ENCODE measurements at regions not wholly inside any gene's neighbourhood (a gene's known extent, or its start where the extent isn't known, plus 50 kb on each side); places are given as distances from the start of the nearest gene placed in this dataset.

DNA sequence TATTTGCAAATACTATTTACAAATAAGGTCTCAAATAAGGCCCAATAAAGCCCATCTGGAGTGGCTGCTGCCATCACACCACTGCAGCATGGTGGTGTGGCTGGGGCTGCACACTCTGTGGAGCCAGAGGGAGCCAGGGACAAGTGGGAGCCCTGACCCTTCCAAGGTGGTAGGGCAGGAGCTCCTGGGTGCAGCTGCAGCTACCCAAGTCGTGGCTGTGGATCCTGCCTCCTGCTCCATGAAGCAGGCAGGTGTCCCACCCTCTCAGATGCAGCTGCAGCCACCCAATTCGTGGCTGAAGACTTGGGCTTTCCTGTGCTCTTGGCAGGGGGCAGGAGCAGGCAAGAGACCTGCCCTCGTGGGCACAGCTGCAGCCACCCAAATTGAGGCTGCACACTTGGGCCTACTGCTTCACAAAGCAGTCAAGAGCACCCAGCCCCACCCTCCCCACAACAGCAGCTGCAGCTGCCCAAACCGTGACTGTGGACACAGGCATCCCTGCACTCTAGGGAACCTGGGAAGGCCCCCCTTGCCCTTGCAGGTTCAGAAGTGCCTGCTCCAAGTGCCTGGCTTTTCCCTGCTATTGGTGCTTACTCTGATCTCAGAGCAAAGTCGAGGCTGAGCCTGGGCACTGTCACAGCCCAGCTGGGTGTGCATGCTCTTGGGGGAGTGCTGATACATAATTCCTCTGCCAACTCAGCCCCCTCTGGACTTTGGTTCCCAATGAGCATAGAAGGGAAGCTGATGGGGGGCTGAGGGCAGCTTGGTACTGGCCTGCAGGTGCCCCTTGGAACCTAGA is 614.8 kb downstream of the PCDH18 start:
- CTCF ChIA-PET = no interaction called here
- Histone ChIP-seq H3K4me2 (no peak overlapping the region), H3K4me1 (no peaks in the 10 kb centered on the region), H3K4me3 (no peak overlapping the region), H3K27ac (no peak overlapping the region), H3K9me3 (no peaks in the 10 kb centered on the region)
- no peak for FAIRE-seq
- TF ChIP-seq, protein P1, sequence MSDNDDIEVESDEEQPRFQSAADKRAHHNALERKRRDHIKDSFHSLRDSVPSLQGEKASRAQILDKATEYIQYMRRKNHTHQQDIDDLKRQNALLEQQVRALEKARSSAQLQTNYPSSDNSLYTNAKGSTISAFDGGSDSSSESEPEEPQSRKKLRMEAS (IDR thresholded peaks at IDR 0.05) = no peak
- TF ChIP-seq RARB (CRISPR knock-in tag; IDR thresholded peaks at IDR 0.05) (no peak), EHMT2 (IDR thresholded peaks at IDR 0.05; ENCODE audit: low read depth) (no peak), KDM5A (IDR thresholded peaks at IDR 0.05) (no peak), RNF2 (IDR thresholded peaks at IDR 0.05; ENCODE audit: borderline replicate concordance, low read depth) (no peak), KDM1A (IDR thresholded peaks at IDR 0.05; ENCODE audit: low read depth) (no peak), RAD21 (conservative IDR thresholded peaks at IDR 0.05 in 1 of 2, IDR thresholded peaks at IDR 0.05 in 1 of 2) (no peak), JUNB (IDR thresholded peaks at IDR 0.05) (no peak), HOXB5 (CRISPR knock-in tag; IDR thresholded peaks at IDR 0.05) (no peak), BHLHE40 (IDR thresholded peaks at IDR 0.05; ENCODE audit: low read depth, low read length) (no peak)
- TF ChIP-seq, protein P2, sequence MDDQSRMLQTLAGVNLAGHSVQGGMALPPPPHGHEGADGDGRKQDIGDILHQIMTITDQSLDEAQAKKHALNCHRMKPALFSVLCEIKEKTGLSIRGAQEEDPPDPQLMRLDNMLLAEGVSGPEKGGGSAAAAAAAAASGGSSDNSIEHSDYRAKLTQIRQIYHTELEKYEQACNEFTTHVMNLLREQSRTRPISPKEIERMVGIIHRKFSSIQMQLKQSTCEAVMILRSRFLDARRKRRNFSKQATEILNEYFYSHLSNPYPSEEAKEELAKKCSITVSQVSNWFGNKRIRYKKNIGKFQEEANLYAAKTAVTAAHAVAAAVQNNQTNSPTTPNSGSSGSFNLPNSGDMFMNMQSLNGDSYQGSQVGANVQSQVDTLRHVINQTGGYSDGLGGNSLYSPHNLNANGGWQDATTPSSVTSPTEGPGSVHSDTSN (IDR thresholded peaks at IDR 0.05) = no peak
- TF ChIP-seq, protein P3, sequence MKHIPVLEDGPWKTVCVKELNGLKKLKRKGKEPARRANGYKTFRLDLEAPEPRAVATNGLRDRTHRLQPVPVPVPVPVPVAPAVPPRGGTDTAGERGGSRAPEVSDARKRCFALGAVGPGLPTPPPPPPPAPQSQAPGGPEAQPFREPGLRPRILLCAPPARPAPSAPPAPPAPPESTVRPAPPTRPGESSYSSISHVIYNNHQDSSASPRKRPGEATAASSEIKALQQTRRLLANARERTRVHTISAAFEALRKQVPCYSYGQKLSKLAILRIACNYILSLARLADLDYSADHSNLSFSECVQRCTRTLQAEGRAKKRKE (CRISPR knock-in tag; IDR thresholded peaks at IDR 0.05; ENCODE audit: low read depth) = no peak
- no peak for DNase-seq (ENCODE audit: low read depth in 1 of 2, low spot score in 1 of 2)
- no CpG with 5 or more reads among the region's 5 CpGs for WGBS (ENCODE audit: missing lambda C conversion rate)
- no peak for ATAC-seq
- POLR2A ChIA-PET = no interaction called here

DNA sequence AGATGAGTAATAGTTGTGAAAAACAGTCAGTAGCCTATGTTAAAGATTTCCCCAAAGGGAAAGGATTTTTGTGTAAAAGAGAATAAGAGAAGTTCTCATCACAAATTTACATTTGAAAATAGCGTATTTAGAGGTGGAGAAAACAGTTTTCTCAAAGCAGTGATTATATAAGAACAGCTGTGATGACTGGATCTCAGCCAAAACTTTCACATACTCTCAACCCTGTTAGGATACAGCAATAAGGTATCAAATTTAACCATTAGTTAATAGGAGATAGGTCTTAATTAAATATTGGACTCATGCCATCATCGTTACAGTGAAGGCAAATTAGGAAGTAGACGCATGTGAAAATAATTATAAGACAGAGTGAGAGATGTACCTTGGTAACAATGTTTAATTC is 622.7 kb downstream of the PCDH18 start:
- H3K27ac ChIP-seq = no peak overlapping the region
- ATAC-seq = no peak
- DNase-seq (ENCODE audit: low read depth in 1 of 2, low spot score in 1 of 2) = no peak
- TF ChIP-seq, protein P3 (CRISPR knock-in tag; IDR thresholded peaks at IDR 0.05; ENCODE audit: low read depth) = no peak
- TF ChIP-seq POLR2A (IDR thresholded peaks at IDR 0.05; ENCODE audit: low read length) (no peak), CHD2 (IDR thresholded peaks at IDR 0.05; ENCODE audit: low read length, partially characterized antibody) (no peak), KDM1A (IDR thresholded peaks at IDR 0.05; ENCODE audit: low read depth) (no peak), ESRRA (IDR thresholded peaks at IDR 0.05; ENCODE audit: borderline replicate concordance, low read length) (no peak), TP53 (CRISPR knock-in tag; IDR thresholded peaks at IDR 0.05) (no peak), ZC3H11A (IDR thresholded peaks at IDR 0.05) (no peak), GATA3 (IDR thresholded peaks at IDR 0.05; ENCODE audit: borderline replicate concordance) (no peak), PHF8 (IDR thresholded peaks at IDR 0.05; ENCODE audit: borderline replicate concordance, low read depth) (no peak), HOXA7 (CRISPR knock-in tag; IDR thresholded peaks at IDR 0.05) (no peak), JUN (IDR thresholded peaks at IDR 0.05) (no peak), ZFP36 (IDR thresholded peaks at IDR 0.05; ENCODE audit: borderline replicate concordance, partially characterized antibody) (no peak)
- TF ChIP-seq, protein P4, sequence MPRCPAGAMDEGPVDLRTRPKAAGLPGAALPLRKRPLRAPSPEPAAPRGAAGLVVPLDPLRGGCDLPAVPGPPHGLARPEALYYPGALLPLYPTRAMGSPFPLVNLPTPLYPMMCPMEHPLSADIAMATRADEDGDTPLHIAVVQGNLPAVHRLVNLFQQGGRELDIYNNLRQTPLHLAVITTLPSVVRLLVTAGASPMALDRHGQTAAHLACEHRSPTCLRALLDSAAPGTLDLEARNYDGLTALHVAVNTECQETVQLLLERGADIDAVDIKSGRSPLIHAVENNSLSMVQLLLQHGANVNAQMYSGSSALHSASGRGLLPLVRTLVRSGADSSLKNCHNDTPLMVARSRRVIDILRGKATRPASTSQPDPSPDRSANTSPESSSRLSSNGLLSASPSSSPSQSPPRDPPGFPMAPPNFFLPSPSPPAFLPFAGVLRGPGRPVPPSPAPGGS (IDR thresholded peaks at IDR 0.05) = no peak
- TF ChIP-seq, protein P2 (IDR thresholded peaks at IDR 0.05) = no peak
- TF ChIP-seq, protein P5, sequence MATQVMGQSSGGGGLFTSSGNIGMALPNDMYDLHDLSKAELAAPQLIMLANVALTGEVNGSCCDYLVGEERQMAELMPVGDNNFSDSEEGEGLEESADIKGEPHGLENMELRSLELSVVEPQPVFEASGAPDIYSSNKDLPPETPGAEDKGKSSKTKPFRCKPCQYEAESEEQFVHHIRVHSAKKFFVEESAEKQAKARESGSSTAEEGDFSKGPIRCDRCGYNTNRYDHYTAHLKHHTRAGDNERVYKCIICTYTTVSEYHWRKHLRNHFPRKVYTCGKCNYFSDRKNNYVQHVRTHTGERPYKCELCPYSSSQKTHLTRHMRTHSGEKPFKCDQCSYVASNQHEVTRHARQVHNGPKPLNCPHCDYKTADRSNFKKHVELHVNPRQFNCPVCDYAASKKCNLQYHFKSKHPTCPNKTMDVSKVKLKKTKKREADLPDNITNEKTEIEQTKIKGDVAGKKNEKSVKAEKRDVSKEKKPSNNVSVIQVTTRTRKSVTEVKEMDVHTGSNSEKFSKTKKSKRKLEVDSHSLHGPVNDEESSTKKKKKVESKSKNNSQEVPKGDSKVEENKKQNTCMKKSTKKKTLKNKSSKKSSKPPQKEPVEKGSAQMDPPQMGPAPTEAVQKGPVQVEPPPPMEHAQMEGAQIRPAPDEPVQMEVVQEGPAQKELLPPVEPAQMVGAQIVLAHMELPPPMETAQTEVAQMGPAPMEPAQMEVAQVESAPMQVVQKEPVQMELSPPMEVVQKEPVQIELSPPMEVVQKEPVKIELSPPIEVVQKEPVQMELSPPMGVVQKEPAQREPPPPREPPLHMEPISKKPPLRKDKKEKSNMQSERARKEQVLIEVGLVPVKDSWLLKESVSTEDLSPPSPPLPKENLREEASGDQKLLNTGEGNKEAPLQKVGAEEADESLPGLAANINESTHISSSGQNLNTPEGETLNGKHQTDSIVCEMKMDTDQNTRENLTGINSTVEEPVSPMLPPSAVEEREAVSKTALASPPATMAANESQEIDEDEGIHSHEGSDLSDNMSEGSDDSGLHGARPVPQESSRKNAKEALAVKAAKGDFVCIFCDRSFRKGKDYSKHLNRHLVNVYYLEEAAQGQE (IDR thresholded peaks at IDR 0.05) = no peak
- H3K4me2 ChIP-seq = no peak overlapping the region
- H3K4me1 ChIP-seq = no peaks in the 10 kb centered on the region
- WGBS (ENCODE audit: missing lambda C conversion rate) = 38% methylated on average over 3 of the region's 3 CpGs
- H3K9me3 ChIP-seq = no peaks in the 10 kb centered on the region
- POLR2A ChIA-PET = no interaction called here
- FAIRE-seq = no peak
- CTCF ChIA-PET = no interaction called here
- H3K4me3 ChIP-seq = no peak overlapping the region

Measured in A549 (cell line).